ENCODE measurements at regions not wholly inside any gene's neighbourhood (a gene's known extent, or its start where the extent isn't known, plus 50 kb on each side); places are given as distances from the start of the nearest gene placed in this dataset.
"Not testable (repeated sequence)": the region's sequence is repeated elsewhere in the genome, so short reads cannot be mapped to it uniquely, and the experiment has no call there.

GRCh38 chr2:16186661-16187481 lies 246.5 kb downstream of the MYCN start:
- Histone ChIP-seq H3K4me3 (ENCODE audit: low read depth in 1 of 2, low read length in 2 of 2) (no peak overlapping the region), H3K9ac (ENCODE audit: low read length) (no peak overlapping the region), H3K4me1 (ENCODE audit: insufficient read depth, low read length) (no peaks in the 10 kb centered on the region), H3K27me3 (ENCODE audit: control insufficient read depth in 1 of 2, insufficient read depth in 2 of 2, low read length in 2 of 2) (no peaks in the 10 kb centered on the region), H3K36me3 (ENCODE audit: insufficient read depth, low read length) (no peaks in the 10 kb centered on the region), H3K27ac (ENCODE audit: low read depth, low read length) (no peak overlapping the region), H3K9me3 (ENCODE audit: low read length) (no peaks in the 10 kb centered on the region)

GRCh38 chr2:16185801-16186272 lies 245.5 kb downstream of the MYCN start:
- Histone ChIP-seq H3K4me1 (ENCODE audit: insufficient read depth, low read length) (no peaks in the 10 kb centered on the region), H3K27ac (ENCODE audit: low read depth, low read length) (no peak overlapping the region), H3K9ac (ENCODE audit: low read length) (no peak overlapping the region), H3K27me3 (ENCODE audit: control insufficient read depth in 1 of 2, insufficient read depth in 2 of 2, low read length in 2 of 2) (no peaks in the 10 kb centered on the region), H3K4me3 (ENCODE audit: low read depth in 1 of 2, low read length in 2 of 2) (no peak overlapping the region), H3K36me3 (ENCODE audit: insufficient read depth, low read length) (no peaks in the 10 kb centered on the region), H3K9me3 (ENCODE audit: low read length) (no peaks in the 10 kb centered on the region)

- Histone ChIP-seq H3K27me3 (ENCODE audit: control insufficient read depth in 1 of 2, insufficient read depth in 2 of 2, low read length in 2 of 2) (no peaks in the 10 kb centered on the region), H3K9me3 (ENCODE audit: low read length) (no peaks in the 10 kb centered on the region), H3K27ac (ENCODE audit: low read depth, low read length) (no peak overlapping the region), H3K36me3 (ENCODE audit: insufficient read depth, low read length) (no peaks in the 10 kb centered on the region), H3K4me1 (ENCODE audit: insufficient read depth, low read length) (no peaks in the 10 kb centered on the region), H3K9ac (ENCODE audit: low read length) (no peak overlapping the region), H3K4me3 (ENCODE audit: low read depth in 1 of 2, low read length in 2 of 2) (no peak overlapping the region)
These were observed 244.8 kb downstream of the MYCN start for GRCh38 chr2:16184945-16185660.

GRCh38 chr2:16184341-16184890 lies 244.1 kb downstream of the MYCN start:
- Histone ChIP-seq H3K4me3 (ENCODE audit: low read depth in 1 of 2, low read length in 2 of 2) (no peak overlapping the region), H3K9me3 (ENCODE audit: low read length) (no peaks in the 10 kb centered on the region), H3K27ac (ENCODE audit: low read depth, low read length) (no peak overlapping the region), H3K9ac (ENCODE audit: low read length) (no peak overlapping the region), H3K27me3 (ENCODE audit: control insufficient read depth in 1 of 2, insufficient read depth in 2 of 2, low read length in 2 of 2) (no peaks in the 10 kb centered on the region), H3K36me3 (ENCODE audit: insufficient read depth, low read length) (no peaks in the 10 kb centered on the region), H3K4me1 (ENCODE audit: insufficient read depth, low read length) (no peaks in the 10 kb centered on the region)

GRCh38 chr2:16183345-16183744 lies 243.0 kb downstream of the MYCN start:
- Histone ChIP-seq H3K9me3 (ENCODE audit: low read length) (no peaks in the 10 kb centered on the region), H3K36me3 (ENCODE audit: insufficient read depth, low read length) (no peaks in the 10 kb centered on the region), H3K4me1 (ENCODE audit: insufficient read depth, low read length) (no peaks in the 10 kb centered on the region), H3K9ac (ENCODE audit: low read length) (no peak overlapping the region), H3K27ac (ENCODE audit: low read depth, low read length) (no peak overlapping the region), H3K27me3 (ENCODE audit: control insufficient read depth in 1 of 2, insufficient read depth in 2 of 2, low read length in 2 of 2) (no peaks in the 10 kb centered on the region), H3K4me3 (ENCODE audit: low read depth in 1 of 2, low read length in 2 of 2) (no peak overlapping the region)

- Histone ChIP-seq H3K4me3 (ENCODE audit: low read depth in 1 of 2, low read length in 2 of 2) (no peak overlapping the region), H3K36me3 (ENCODE audit: insufficient read depth, low read length) (no peaks in the 10 kb centered on the region), H3K4me1 (ENCODE audit: insufficient read depth, low read length) (no peaks in the 10 kb centered on the region), H3K27me3 (ENCODE audit: control insufficient read depth in 1 of 2, insufficient read depth in 2 of 2, low read length in 2 of 2) (no peaks in the 10 kb centered on the region), H3K9ac (ENCODE audit: low read length) (no peak overlapping the region), H3K9me3 (ENCODE audit: low read length) (no peaks in the 10 kb centered on the region), H3K27ac (ENCODE audit: low read depth, low read length) (no peak overlapping the region)
These were observed 242.5 kb downstream of the MYCN start for GRCh38 chr2:16182841-16183240.

GRCh38 chr2:16182311-16182815 lies 242.0 kb downstream of the MYCN start:
- H3K4me1 ChIP-seq (ENCODE audit: insufficient read depth, low read length); H3K9me3 ChIP-seq (ENCODE audit: low read length); H3K27ac ChIP-seq (ENCODE audit: low read depth, low read length); H3K9ac ChIP-seq (ENCODE audit: low read length); H3K4me3 ChIP-seq (ENCODE audit: low read depth in 1 of 2, low read length in 2 of 2); H3K27me3 ChIP-seq (ENCODE audit: control insufficient read depth in 1 of 2, insufficient read depth in 2 of 2, low read length in 2 of 2); H3K36me3 ChIP-seq (ENCODE audit: insufficient read depth, low read length): not testable (repeated sequence)

- H3K9me3 ChIP-seq (ENCODE audit: low read length), result no peaks in the 10 kb centered on the region
These were observed 241.4 kb downstream of the MYCN start for GRCh38 chr2:16181741-16182090.

GRCh38 chr2:16181062-16181740 lies 240.9 kb downstream of the MYCN start:
- Histone ChIP-seq H3K9ac (ENCODE audit: low read length) (no peak overlapping the region), H3K4me1 (ENCODE audit: insufficient read depth, low read length) (no peaks in the 10 kb centered on the region), H3K9me3 (ENCODE audit: low read length) (no peaks in the 10 kb centered on the region), H3K27me3 (ENCODE audit: control insufficient read depth in 1 of 2, insufficient read depth in 2 of 2, low read length in 2 of 2) (no peaks in the 10 kb centered on the region), H3K36me3 (ENCODE audit: insufficient read depth, low read length) (no peaks in the 10 kb centered on the region), H3K27ac (ENCODE audit: low read depth, low read length) (no peak overlapping the region), H3K4me3 (ENCODE audit: low read depth in 1 of 2, low read length in 2 of 2) (no peak overlapping the region)

More at GRCh38 chr2:16181741-16182090, 241.4 kb downstream of the MYCN start:
- Histone ChIP-seq H3K4me3 (ENCODE audit: low read depth in 1 of 2, low read length in 2 of 2) (no peak overlapping the region), H3K4me1 (ENCODE audit: insufficient read depth, low read length) (no peaks in the 10 kb centered on the region), H3K27me3 (ENCODE audit: control insufficient read depth in 1 of 2, insufficient read depth in 2 of 2, low read length in 2 of 2) (no peaks in the 10 kb centered on the region), H3K9ac (ENCODE audit: low read length) (no peak overlapping the region), H3K27ac (ENCODE audit: low read depth, low read length) (no peak overlapping the region), H3K36me3 (ENCODE audit: insufficient read depth, low read length) (no peaks in the 10 kb centered on the region)

- H3K9me3 ChIP-seq (ENCODE audit: low read length), result no peaks in the 10 kb centered on the region
- no peaks in the 10 kb centered on the region for H3K36me3 ChIP-seq (ENCODE audit: insufficient read depth, low read length)
- H3K4me3 ChIP-seq (ENCODE audit: low read depth in 1 of 2, low read length in 2 of 2), result no peak overlapping the region
- H3K9ac ChIP-seq (ENCODE audit: low read length), result no peak overlapping the region
- H3K27ac ChIP-seq (ENCODE audit: low read depth, low read length), result no peak overlapping the region
- H3K27me3 ChIP-seq (ENCODE audit: control insufficient read depth in 1 of 2, insufficient read depth in 2 of 2, low read length in 2 of 2), result no peaks in the 10 kb centered on the region
- no peaks in the 10 kb centered on the region for H3K4me1 ChIP-seq (ENCODE audit: insufficient read depth, low read length)
These were observed 240.3 kb downstream of the MYCN start for GRCh38 chr2:16180631-16181030.
